ENCODE measurements at regions not wholly inside any gene's neighbourhood (a gene's known extent, or its start where the extent isn't known, plus 50 kb on each side); places are given as distances from the start of the nearest gene placed in this dataset.

GRCh38 chr13:22262001-22262885 is 591.4 kb downstream of the FGF9 start:
- TF ChIP-seq MYC (IDR thresholded peaks at IDR 0.05; ENCODE audit: low read depth, low read length) = no peak
- no peak for TF ChIP-seq CTCF (IDR thresholded peaks at IDR 0.05; ENCODE audit: extremely low read depth in 1 of 2, insufficient read depth in 1 of 2, low read depth in 1 of 2, low read length in 2 of 2)
- no peak for TF ChIP-seq POLR2A (IDR thresholded peaks at IDR 0.05; ENCODE audit: low read depth, low read length)
- no peak for TF ChIP-seq MAX (IDR thresholded peaks at IDR 0.05; ENCODE audit: insufficient read depth, insufficient read length)
- no peak for TF ChIP-seq EZH2 (IDR thresholded peaks at IDR 0.05; ENCODE audit: borderline replicate concordance, low read depth, low read length, severe bottlenecking)
- TF ChIP-seq JUN (IDR thresholded peaks at IDR 0.05; ENCODE audit: borderline replicate concordance, insufficient read depth, insufficient read length, low read depth) = no peak
- no peak for TF ChIP-seq POLR2AphosphoS5 (IDR thresholded peaks at IDR 0.05; ENCODE audit: insufficient read depth, low read depth, low read length)

Measured in endothelial cell of umbilical vein (primary cell).